Epidermal melanocyte (primary cell): ENCODE measurements at regions not wholly inside any gene's neighbourhood (a gene's known extent, or its start where the extent isn't known, plus 50 kb on each side); places are given as distances from the start of the nearest gene placed in this dataset.

Source experiments
- DNase-seq: peaks from one replicate; pipeline ENCODE4 v3.0.0; 2011; ENCODE audit warnings: low spot score; ENCODE audit not compliant: insufficient read length

DNA sequence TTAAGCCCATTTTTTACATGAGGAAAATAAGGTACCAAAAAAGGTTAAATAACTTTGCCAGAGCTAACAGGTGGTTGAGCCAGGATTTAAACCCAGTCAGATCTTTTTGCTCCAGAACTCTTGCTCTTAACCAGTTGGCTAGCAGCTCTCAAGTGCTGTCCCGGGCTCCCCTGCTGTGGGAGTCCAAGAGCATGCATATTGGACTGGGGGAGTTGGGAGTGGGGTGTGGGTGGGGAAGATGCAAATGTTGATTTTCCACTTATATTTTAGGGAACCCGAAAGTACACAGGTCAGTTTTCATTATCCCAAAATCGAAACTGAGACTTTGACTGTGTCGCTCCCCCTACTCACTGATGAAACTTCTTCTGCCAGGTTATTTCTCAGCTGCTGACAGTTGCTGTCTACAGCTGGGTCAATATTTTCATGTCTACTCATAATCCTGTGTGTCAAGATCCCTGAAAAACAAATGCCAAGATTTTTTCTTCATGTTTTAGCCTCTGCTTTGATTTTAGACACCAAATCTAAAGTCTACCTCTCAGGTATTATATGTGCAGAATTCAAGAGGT is 172.3 kb upstream of the TMPO start:
- no peak for DNase-seq

DNA sequence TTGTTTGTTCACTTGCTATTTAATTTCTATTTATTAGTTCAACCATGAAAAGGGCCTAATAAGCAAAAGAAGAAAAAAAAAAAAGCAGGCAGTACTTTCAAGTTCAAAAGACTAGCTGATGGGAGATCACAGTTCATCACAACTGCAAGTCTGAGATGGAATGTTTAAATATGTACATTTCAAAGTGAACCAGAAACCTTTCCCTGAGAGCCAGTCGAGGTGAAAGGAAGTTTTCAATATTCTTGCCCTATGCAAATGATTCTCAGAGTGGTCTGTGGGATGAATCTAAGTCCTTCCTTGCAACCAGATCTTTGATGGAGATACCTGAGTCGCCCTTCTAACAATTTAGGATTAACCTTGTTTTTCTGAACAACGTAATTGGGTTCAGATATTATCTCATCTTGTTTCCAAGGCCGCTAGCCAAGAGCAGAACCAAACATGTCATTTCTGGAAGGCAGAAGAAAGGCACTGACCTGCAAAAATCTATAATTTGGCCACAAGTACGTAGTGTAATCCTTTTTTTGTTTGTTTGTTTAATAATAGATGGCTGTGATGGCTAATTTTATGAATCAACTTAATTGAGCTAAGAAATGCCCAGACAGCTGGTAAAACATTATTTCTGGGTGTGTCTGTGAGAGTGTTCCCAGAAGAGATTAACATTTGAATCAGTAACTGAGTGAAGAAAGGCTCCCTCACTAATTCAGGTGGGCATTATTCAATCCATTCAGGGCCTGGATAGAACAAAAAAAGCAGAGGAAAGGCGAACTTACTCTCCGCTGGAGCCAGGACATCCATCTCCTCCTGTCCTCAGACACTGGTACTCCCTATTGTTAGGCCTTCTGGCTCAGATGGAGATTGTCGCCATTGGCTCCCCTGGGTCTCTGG is 171.1 kb upstream of the TMPO start:
- no peak for DNase-seq

DNA sequence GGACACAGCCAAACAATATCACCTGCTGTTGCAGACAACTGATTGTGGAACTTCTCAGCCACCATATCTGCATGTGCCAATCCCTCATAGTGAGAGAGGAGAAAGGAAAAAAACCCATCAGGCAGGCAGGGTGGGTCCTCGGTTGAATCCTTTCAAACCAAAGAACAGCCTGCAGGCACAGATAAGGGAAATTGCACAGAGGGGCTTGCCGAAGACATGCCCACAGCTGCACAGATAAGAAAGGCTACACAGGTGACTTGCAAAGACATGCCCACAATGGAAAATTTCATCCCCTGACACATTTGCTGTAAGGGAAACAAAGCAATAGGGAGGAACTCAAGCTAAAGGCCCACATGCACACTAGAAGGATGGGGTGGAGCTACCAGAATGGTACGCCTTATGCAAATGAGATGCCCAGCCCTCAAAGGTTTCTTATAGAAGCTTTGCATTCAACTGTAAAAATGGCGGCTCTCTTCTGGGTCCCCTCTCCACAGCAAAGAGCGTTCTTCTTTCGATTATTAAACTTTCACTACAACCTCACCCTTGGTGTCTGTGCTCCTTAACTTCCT is 170.0 kb upstream of the TMPO start:
- no peak for DNase-seq

DNA sequence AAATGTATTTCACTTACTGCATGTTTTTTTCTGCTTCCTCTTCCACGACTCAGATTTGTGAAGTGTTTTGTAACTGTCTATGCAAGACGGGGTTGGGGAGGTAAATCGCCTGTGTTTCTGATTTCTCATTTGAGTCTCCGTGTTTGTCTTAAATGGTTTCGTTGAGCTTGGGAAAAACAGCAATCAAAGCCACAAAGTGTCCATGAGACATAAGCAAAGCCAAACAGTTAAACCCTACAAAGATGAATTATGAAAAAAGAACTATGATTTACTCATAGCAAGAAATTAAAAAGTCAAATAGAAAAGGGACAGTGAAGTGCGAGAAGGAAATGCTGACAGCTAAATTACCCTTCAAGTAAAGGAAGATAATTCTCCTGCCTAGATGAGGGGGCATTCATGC is 164.3 kb upstream of the TMPO start:
- no peak for DNase-seq

DNA sequence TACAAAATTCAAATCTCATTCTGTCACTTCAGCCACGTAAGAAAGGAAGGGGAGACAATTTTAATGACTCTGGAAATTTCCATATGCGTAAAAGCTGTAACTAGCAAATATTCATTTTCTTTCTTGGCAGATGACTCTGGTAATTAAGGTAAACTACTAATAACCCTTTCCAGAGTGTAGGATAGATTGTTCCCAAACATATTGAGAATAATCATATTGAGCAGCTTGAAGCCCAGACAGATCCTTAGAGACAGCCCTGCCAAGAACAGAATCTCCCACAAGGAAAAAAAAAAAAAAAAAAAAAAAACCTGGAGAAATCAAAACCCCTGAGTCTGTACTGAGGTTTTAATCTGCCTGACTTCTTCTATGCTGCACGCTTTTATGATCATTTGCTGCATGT is 163.6 kb upstream of the TMPO start:
- DNase-seq, result no peak

DNA sequence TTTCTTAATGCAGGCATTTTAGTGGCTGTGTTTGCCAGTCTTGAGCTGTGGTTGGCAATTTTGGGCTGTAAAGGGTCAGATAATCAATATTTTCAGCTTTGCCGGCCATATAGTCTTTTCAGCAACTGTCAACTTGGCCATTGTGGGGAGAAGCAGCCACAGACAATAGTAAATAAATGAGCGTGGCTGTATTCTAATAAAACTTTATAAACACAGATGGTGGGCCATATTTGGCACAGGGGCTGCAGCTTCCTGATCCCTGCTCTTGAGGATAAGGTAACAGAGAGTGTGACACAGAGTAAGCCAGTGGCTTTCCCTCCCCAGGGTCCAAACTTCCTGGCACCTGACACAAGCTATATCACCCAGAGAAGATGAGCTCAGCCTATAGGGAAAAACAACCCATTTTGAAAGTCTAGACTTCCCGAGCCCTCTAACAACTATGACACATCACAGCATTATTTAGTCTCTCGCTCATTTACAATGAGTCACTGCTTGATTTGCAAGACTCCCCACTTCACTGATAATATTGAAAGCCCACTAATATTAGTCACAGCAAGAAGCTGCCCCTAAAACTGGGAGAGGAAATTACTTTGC is 163.1 kb upstream of the TMPO start:
- DNase-seq, result no peak

DNA sequence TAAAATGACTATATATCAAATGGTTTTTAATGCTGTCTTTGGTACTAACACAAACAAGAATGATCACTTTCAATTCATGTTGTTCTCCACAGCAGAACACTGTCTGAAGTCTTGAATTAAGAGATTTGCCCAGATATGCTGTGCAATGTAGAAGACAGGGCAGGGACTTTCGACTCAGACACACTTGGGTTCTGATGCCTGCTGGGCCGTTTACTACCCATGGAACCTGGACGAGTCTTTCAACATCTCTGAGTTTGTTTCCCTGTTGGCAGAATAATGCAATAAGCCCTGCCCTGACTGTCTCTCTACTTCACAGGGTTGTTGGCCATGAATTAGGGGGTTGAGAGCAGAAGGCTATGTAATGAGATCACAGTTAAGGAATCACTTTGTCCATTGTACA is 162.6 kb upstream of the TMPO start:
- DNase-seq, result no peak

DNA sequence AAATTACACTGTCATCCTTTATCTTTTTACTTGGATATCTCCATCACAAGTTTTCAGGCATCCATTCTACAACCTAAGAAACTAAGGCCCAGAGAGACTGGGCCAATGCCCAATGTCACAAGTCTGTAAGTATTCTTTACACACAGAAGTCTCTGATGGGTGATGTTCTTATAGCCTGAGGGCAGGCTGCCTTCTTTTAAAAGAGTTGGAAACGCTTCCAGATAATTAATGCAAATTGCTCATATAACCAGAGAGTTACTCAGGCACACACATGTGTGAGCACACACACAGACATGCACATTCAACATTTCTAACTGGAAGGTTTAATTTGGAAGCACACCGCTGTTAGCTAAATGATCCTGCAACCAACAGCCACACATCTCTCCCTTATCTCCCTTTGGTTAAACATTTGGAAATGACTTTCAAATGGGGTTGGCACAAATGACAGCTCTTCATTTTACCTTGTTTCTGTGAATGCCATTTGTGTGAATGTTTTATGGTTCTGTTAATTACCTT is 160.8 kb upstream of the TMPO start:
- DNase-seq, result no peak

DNA sequence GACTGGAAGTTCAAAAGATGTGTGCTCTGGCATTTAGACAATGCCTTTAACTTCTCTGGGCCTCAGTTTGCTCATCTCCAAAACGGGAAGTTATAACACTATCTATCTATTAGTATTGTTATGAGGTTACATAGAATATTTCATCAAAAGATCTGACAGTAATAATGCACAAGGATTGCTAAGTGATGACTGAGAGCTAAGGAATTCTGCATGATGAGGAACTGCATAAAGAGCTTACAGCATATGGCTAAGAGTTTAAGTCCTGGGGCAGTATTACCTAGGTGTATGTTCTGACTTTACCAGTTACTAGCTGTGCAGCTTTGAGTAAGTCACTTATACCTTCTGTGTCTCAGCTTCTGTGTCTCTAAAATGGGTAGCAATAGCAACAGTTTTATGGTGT is 160.1 kb upstream of the TMPO start:
- no peak for DNase-seq

DNA sequence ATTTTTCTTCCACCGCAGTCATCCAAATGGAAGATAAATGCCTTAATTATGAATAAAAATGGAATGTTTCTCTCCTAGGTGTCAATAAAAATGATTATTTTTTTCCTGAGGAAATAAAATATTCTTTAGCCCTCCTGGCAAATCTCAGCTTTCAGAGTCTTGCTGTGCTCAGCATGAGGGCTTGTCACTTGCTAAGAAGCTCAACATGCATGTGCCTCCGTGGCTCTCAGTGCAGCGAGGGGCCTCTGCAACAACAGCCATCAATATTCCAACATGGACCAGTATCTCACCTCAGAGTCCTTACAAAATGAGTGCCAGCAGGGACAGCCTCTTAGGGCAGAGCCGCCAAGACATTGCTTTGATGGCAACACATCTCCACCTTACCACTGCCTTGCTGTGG is 159.5 kb upstream of the TMPO start:
- DNase-seq, result no peak

DNA sequence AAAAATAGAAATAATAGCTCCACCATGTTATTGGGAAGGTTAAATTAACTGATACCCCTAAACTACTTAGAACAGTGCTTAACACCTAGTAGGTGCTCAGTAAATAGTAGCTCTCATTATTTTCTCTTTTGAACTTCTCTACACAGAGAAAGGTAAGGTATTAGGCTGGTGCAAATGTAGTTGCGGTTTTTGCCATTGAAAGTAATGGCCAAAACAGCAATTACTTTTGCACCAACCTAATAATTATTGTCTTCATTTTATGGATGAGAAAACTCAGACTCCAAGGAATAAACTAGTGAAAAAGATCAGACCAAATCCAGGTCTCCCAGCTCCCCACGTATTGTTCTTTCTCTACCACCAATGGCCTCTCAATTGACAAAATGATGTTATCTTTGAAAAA is 157.2 kb upstream of the TMPO start:
- no peak for DNase-seq

DNA sequence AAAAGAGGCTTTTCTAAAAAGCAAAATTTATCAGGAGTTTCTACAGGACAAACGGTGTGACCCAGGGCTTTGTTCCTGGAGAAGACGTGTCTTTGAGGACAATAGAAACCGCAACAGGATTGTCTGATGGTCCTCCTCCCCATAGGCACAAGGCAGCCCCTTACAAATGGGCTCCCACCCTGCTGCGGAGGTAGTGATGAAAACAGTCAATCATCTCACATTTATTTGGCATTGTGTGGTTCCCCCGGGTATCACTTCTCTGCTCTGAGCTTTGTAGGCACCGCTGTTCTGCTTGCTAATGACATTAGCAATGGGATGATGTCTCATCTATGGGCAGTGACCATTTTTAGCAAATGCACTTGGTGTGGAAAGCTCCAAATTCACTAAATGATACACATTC is 155.5 kb upstream of the TMPO start:
- no peak for DNase-seq

DNA sequence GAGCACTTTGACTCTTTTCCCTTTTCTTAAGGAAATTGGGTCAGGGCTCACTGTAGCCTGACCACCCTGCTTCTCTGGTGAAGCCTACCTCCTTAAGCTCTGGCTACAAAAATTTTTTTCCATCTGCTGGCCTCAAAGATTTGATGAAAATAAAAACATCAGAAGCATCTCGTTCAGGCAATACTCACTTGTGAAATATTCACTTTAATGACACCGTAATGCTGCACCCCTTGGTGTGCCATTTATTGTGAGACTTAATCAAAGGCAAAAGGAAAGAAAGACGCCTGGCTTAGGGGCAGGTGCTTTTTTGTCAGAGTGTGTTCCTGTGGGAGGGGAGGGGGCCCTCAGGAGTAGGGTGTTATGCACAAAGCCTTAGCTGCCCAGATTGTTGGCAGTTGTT is 155.0 kb upstream of the TMPO start:
- DNase-seq, result no peak

DNA sequence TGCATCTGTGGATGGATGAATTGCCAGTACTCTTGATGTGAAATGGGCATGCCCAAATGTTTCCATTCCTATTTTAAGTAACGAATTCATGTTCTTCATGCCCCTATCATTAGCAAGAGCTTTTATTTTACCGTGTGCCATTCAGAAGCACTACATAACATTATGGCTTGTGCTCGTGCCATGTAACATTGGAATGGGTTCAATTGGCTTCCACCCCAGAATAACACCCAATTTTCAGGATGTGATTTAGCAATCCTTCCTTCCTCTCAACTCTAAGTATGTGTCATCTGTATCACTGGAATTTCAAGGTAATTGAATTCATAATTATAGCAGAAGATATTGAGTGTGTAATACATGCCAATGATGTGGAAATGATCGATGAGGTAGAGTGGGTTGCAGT is 145.8 kb upstream of the TMPO start:
- no peak for DNase-seq

DNA sequence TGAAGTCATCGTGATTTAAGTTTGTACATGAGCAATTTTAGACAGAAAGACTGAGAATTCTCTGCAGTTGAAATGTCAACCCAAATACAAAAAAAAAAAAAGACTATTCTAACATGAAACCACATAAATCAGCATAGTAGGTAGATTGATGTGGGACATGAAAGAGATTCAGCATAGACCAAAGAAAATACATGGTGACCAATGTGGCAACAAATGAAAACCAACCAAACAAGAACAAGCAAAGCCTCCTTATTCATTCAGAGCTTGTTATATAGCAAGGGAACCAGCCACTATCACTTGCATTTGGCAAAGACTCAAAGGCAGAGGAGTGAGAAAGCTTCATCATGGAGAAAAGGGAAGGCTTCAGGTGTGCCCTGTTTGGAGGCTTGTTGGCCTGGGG is 144.4 kb upstream of the TMPO start:
- no peak for DNase-seq

DNA sequence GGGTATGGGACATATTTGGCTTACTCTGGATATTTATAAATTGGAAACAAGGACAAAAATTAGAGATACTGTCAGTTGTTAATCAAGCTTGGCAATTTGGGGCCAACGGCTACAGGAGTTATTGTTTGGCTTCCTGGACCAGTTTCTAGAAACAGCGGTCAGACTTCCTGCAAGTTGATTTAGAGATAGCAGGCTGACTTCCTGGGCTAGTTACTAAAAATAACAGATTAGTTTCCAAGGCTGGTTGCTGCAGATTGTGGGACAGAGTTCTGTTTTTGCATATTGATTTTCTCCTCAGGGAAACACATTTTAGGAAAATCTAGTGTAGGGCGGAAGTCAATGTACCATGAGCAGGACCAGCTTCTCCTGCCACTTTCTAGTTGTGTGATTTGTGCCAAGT is 144.0 kb upstream of the TMPO start:
- DNase-seq, result no peak

DNA sequence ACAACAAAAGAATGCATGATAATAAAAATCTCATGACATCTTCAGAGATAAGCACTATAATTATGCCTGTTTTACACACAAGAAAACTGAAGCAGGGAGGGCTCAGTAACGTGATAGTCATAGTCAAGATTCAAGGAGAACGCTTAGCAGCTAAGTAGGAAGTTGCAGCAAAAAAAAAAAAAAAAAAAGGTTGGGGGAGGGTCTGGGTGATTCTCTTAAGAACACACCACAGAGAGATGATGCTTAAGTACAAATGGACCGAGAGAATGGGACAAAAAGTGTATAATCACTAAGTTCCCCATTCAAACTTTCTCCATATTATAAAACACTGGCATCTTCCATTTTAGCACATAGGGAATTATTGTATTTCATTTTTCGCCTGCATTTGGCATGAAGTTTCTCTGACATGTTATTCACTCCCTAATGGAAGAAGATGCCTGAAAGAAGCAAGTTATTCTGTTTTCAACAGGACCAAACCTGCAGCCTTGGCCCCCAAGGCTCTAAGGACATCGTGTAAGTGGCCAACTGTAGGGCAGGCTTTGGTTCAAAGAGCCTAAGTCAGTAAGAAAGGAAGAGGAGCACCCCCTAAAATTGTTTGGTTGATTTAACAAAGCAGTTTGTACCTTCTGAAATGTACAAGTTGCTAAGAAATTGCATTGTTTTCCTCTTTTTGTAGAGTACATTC is 142.9 kb upstream of the TMPO start:
- no peak for DNase-seq

DNA sequence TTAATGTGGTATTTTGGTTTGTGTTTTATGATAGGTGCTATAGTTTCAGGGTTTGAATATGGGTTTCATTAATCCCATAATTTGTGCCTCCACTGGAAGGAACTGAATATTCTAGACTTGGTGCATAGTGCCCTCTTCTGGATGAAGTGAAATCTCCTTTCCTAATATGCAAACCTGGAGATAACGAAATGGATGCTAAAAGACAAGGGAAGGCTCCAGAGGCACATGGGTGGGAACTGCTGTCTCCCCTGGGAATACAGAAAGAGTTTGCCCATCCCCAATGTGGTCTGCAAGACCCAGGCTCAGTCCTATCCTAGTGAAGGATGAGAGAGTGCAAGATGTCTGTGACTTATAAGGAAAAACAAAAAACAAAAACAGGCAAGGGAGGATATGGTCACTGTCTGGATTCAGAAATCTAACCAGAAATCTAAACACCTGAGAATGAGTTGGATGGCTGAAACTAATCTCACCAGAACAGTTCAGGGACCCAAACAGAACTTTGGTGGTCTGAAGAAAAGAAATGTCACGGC is 142.3 kb upstream of the TMPO start:
- no peak for DNase-seq

DNA sequence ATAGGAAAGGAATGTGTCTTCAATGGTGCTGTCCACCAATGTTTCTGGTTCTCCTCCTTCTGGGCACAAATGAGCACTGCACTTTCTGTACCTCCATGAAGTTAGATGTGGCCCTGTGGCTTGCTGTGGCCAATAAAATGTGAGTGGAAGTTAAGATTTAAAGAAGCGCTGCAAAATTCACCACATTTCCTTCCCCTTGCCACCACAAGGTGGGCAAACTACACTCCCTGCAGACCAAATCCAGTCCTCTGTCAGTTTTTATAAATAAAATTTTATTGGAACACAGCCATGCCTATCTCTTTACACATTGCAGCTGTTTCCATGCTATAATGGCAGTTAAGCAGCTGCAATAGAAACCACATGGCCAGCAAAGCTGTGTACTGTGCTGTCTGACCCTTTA is 141.4 kb upstream of the TMPO start:
- DNase-seq, result no peak

DNA sequence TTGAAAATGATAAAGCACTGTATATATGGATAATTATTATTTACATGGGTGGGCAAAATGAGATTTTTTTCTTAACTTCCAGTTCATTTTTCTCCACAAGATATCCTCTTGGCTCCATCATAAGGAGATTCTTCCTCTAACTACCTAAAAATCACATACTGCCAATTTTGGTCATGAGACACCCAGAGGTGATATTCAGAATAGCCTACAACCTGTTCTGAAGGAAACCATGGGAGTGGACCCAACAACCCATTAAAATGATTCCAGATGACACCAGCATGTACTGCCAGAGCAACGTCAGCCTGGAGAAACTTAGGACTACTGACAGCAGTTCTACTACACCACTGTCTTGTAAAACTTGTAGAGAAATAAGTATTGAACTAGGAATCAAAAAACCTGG is 136.3 kb upstream of the TMPO start:
- no peak for DNase-seq

DNA sequence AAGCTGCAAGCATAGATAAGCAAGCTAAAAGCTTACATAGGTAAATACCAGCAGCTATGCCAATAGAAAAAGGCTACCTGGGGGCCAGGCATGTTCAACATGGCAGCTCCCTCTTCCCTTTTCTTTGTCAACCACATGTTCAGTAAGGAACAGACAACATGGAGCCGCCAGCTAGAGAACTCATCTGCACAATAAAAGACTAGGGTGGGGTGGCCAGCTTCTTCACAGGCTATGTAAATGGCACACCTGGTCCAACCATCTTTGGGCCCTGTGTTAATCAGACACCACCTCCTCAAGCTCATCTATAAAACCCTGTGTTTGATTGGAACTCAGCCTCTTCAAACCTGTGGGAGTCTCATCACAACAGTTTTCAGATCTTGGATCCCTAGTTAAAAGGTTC is 129.7 kb upstream of the TMPO start:
- no peak for DNase-seq

DNA sequence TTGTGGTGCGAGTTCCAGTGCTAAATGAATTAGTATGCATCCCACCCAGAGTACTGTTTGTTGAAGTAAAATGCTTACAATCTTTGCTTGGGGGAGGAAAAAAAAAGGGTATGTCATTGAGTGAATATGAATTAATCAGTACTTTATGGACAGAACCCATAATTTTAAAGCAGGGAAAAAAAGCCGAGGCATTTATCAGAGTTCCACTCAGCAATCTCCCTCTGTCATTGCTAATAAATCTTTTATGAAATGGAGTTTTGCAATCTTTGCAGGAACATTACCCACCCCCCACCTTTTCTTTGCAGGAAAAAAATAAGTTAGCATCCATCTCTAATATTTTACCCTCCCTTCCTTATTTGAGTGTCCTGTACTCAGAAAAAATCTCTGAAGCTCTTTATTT is 127.9 kb upstream of the TMPO start:
- no peak for DNase-seq
